HG02571 (cell line): ENCODE measurements at regions not wholly inside any gene's neighbourhood (a gene's known extent, or its start where the extent isn't known, plus 50 kb on each side); places are given as distances from the start of the nearest gene placed in this dataset.

Experiments used
- ATAC-seq: cut with Tn5 transposase; IDR thresholded peaks from one replicate; pipeline ENCODE4 v1.9.1; 2021; ENCODE audit warnings: mild to moderate bottlenecking, moderate library complexity; ENCODE audit not compliant: unreplicated experiment

- no peak for ATAC-seq
These were observed 88.5 kb upstream of the COL5A2 start for GRCh38 chr2:189267925-189268579.

GRCh38 chr2:189268763-189269162 is 89.2 kb upstream of the COL5A2 start:
- ATAC-seq = no peak

- ATAC-seq = no peak
These were observed 94.2 kb upstream of the COL5A2 start for GRCh38 chr2:189273734-189274133.

GRCh38 chr2:189274361-189274760 is 94.8 kb upstream of the COL5A2 start:
- no peak for ATAC-seq

- ATAC-seq = no peak
These were observed 96.7 kb upstream of the COL5A2 start for GRCh38 chr2:189276277-189276676.

GRCh38 chr2:189281201-189281600 is 101.6 kb upstream of the COL5A2 start:
- ATAC-seq = no peak

- ATAC-seq = no peak
These were observed 105.8 kb upstream of the COL5A2 start for GRCh38 chr2:189285349-189285748.

GRCh38 chr2:189285962-189286645 is 106.5 kb upstream of the COL5A2 start:
- no peak for ATAC-seq

GRCh38 chr2:189287363-189287762 is 107.8 kb upstream of the COL5A2 start:
- ATAC-seq = no peak

- ATAC-seq = peak; percentile 51
These were observed 108.5 kb upstream of the COL5A2 start for GRCh38 chr2:189287982-189288521.

GRCh38 chr2:189291460-189291859 is 111.9 kb upstream of the COL5A2 start:
- ATAC-seq = no peak

GRCh38 chr2:189293164-189293563 is 113.6 kb upstream of the COL5A2 start:
- no peak for ATAC-seq

- no peak for ATAC-seq
These were observed 117.9 kb upstream of the COL5A2 start for GRCh38 chr2:189297446-189297845.

- no peak for ATAC-seq
These were observed 118.5 kb upstream of the COL5A2 start for GRCh38 chr2:189298038-189298437.

- no peak for ATAC-seq
These were observed 118.9 kb upstream of the COL5A2 start for GRCh38 chr2:189298481-189298880.

- no peak for ATAC-seq
These were observed 120.4 kb upstream of the COL5A2 start for GRCh38 chr2:189299974-189300373.

- no peak for ATAC-seq
These were observed 121.4 kb upstream of the COL5A2 start for GRCh38 chr2:189300916-189301315.

- no peak for ATAC-seq
These were observed 122.8 kb upstream of the COL5A2 start for GRCh38 chr2:189302274-189302948.

- ATAC-seq = no peak
These were observed 124.8 kb upstream of the COL5A2 start for GRCh38 chr2:189304360-189304759.

- ATAC-seq = no peak
These were observed 125.9 kb upstream of the COL5A2 start for GRCh38 chr2:189305291-189305943.

GRCh38 chr2:189306525-189306924 is 127.0 kb upstream of the COL5A2 start:
- no peak for ATAC-seq
